ENCODE measurements at regions not wholly inside any gene's neighbourhood (a gene's known extent, or its start where the extent isn't known, plus 50 kb on each side); places are given as distances from the start of the nearest gene placed in this dataset.

GRCh38 chr5:167821151-167821550 is 470.3 kb upstream of the WWC1 start:
- Histone ChIP-seq H3K27ac (no peak overlapping the region), H3K36me3 (no peaks in the 10 kb centered on the region), H3K4me3 (no peak overlapping the region), H3K27me3 (no peaks in the 10 kb centered on the region), H3K4me1 (no peaks in the 10 kb centered on the region), H3K9me3 (no peaks in the 10 kb centered on the region)
- in situ Hi-C loops (cut with MboI; ENCODE audit: low sequenced_read_pairs in 4 of 4), result no loop called here
- ATAC-seq (no peak), DNase-seq (no peak)
- TF ChIP-seq CTCF (IDR thresholded peaks at IDR 0.05 in 4 of 5, conservative IDR thresholded peaks at IDR 0.05 in 1 of 5), result no peak
- no peak for TF ChIP-seq POLR2A (IDR thresholded peaks at IDR 0.05)
- intact Hi-C loops (cut with DNase I; ENCODE audit: low total_unique reads), result no loop called here

GRCh38 chr5:167821669-167822068 is 469.8 kb upstream of the WWC1 start:
- in situ Hi-C loops (cut with MboI; ENCODE audit: low sequenced_read_pairs in 4 of 4), result no loop called here
- H3K4me1 ChIP-seq, result no peaks in the 10 kb centered on the region
- TF ChIP-seq CTCF (IDR thresholded peaks at IDR 0.05 in 4 of 5, conservative IDR thresholded peaks at IDR 0.05 in 1 of 5), result no peak
- intact Hi-C loops (cut with DNase I; ENCODE audit: low total_unique reads), result no loop called here
- no peak overlapping the region for H3K4me3 ChIP-seq
- DNase-seq, result no peak
- no peak for ATAC-seq
- H3K36me3 ChIP-seq, result no peaks in the 10 kb centered on the region
- no peak overlapping the region for H3K27ac ChIP-seq
- no peaks in the 10 kb centered on the region for H3K9me3 ChIP-seq
- no peaks in the 10 kb centered on the region for H3K27me3 ChIP-seq

- Histone ChIP-seq H3K9me3 (no peaks in the 10 kb centered on the region), H3K36me3 (no peaks in the 10 kb centered on the region), H3K27me3 (no peaks in the 10 kb centered on the region), H3K27ac (no peak overlapping the region), H3K4me3 (no peak overlapping the region), H3K4me1 (no peaks in the 10 kb centered on the region)
- in situ Hi-C loops (cut with MboI; ENCODE audit: low sequenced_read_pairs in 4 of 4) (no loop called here), intact Hi-C loops (cut with DNase I; ENCODE audit: low total_unique reads) (no loop called here)
- ATAC-seq (no peak), DNase-seq (no peak)
- no peak for TF ChIP-seq POLR2A (IDR thresholded peaks at IDR 0.05)
- no peak for TF ChIP-seq CTCF (IDR thresholded peaks at IDR 0.05 in 4 of 5, conservative IDR thresholded peaks at IDR 0.05 in 1 of 5)
Measured at GRCh38 chr5:167822241-167822640, 469.2 kb upstream of the WWC1 start.

GRCh38 chr5:167823405-167823804 is 468.0 kb upstream of the WWC1 start:
- in situ Hi-C loops (cut with MboI; ENCODE audit: low sequenced_read_pairs in 4 of 4), result no loop called here

GRCh38 chr5:167827766-167828165 is 463.7 kb upstream of the WWC1 start:
- DNase-seq (no peak), ATAC-seq (no peak)
- no peaks in the 10 kb centered on the region for H3K27me3 ChIP-seq
- no peaks in the 10 kb centered on the region for H3K4me1 ChIP-seq
- no peak overlapping the region for H3K27ac ChIP-seq
- intact Hi-C loops (cut with DNase I; ENCODE audit: low total_unique reads), result no loop called here
- TF ChIP-seq CTCF (IDR thresholded peaks at IDR 0.05 in 4 of 5, conservative IDR thresholded peaks at IDR 0.05 in 1 of 5) (no peak), POLR2A (IDR thresholded peaks at IDR 0.05) (no peak)
- H3K9me3 ChIP-seq, result no peaks in the 10 kb centered on the region
- no peaks in the 10 kb centered on the region for H3K36me3 ChIP-seq
- no peak overlapping the region for H3K4me3 ChIP-seq
- in situ Hi-C loops (cut with MboI; ENCODE audit: low sequenced_read_pairs in 4 of 4), result no loop called here

More at GRCh38 chr5:167823405-167823804, 468.0 kb upstream of the WWC1 start:
- no peak overlapping the region for H3K27ac ChIP-seq
- DNase-seq, result no peak
- no peak for TF ChIP-seq POLR2A (IDR thresholded peaks at IDR 0.05)
- no peak overlapping the region for H3K4me3 ChIP-seq
- intact Hi-C loops (cut with DNase I; ENCODE audit: low total_unique reads), result no loop called here
- no peaks in the 10 kb centered on the region for H3K4me1 ChIP-seq
- H3K9me3 ChIP-seq, result no peaks in the 10 kb centered on the region
- no peaks in the 10 kb centered on the region for H3K27me3 ChIP-seq
- H3K36me3 ChIP-seq, result no peaks in the 10 kb centered on the region
- no peak for ATAC-seq

Measured in gastrocnemius medialis (tissue), 4 donors.